ENCODE measurements at regions not wholly inside any gene's neighbourhood (a gene's known extent, or its start where the extent isn't known, plus 50 kb on each side); places are given as distances from the start of the nearest gene placed in this dataset.

GRCh38 chr13:24083141-24083540, 77.4 kb upstream of the SPATA13 start:
- H3K27ac ChIP-seq, result peak overlapping the region; percentile 48 to 83
- WGBS, 10 experiments, result 17 to 100% (median 55%) methylated on average over 1 to 4 of the region's 5 CpGs
- ATAC-seq (replicated peaks in 6 of 8), result no peak
- in situ Hi-C loops (cut with MboI; ENCODE audit: low pct_unique_long_range_greater_than_20kb in 2 of 9, low sequenced_read_pairs in 9 of 9, unreplicated experiment in 9 of 9), result no loop called here
- H3K4me1 ChIP-seq (replicated peaks in 1 of 2), result peaks cover 34 to 65% of the 10 kb centered on the region in 2 donors
- no peak overlapping the region for H3K4me3 ChIP-seq

GRCh38 chr13:24083722-24084421, 76.6 kb upstream of the SPATA13 start:
- Histone ChIP-seq H3K4me3 (peak overlapping the region; percentile 13 to 22 (median 17)), H3K4me1 (replicated peaks in 1 of 2) (peaks cover 34 to 65% of the 10 kb centered on the region in 2 donors), H3K27ac (peak overlapping the region; percentile 48 to 83)
- 3 to 80% (median 10%) methylated on average over 1 to 11 of the region's 15 CpGs; no CpG with 5 or more reads in 1 of the 10 experiments for WGBS, 10 experiments
- in situ Hi-C loops (cut with MboI; ENCODE audit: low pct_unique_long_range_greater_than_20kb in 2 of 9, low sequenced_read_pairs in 9 of 9, unreplicated experiment in 9 of 9), result no loop called here
- ATAC-seq (replicated peaks in 6 of 8), result peak; percentile 62 to 88 (median 74)

GRCh38 chr13:24085662-24086061, 74.9 kb upstream of the SPATA13 start:
- no peak overlapping the region for H3K27ac ChIP-seq
- H3K4me3 ChIP-seq, result no peak overlapping the region
- ATAC-seq (replicated peaks in 6 of 8), result peak in 1 of 8 experiments; percentile 12
- H3K4me1 ChIP-seq (replicated peaks in 1 of 2), result peaks cover 34 to 59% of the 10 kb centered on the region in 2 donors
- in situ Hi-C loops (cut with MboI; ENCODE audit: low pct_unique_long_range_greater_than_20kb in 2 of 9, low sequenced_read_pairs in 9 of 9, unreplicated experiment in 9 of 9), result no loop called here
- 70 to 100% (median 78%) methylated on average over 1 to 4 of the region's 4 CpGs; no CpG with 5 or more reads in 4 of the 10 experiments for WGBS, 10 experiments

DNA sequence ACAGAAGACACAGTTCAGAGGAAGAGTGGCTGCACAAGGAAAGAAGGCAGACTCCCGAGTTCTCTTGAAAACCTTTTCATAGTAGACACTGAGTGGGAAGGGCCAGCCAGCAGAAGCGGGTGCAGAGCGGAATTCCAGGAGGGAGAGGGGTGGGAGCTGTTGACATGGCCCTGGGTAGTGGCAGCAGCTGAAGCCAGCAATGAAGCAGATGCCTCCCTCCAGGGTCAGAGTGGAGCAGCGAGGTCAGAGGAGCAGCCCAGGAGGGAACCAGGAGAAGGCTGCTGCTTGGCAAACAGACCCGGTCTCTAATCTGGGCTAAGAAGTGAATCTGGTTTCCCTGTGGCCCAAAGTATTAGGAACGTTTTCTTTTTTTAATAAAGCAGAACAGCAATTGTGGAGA, 73.9 kb upstream of the SPATA13 start:
- no peak overlapping the region for H3K4me3 ChIP-seq
- in situ Hi-C loops (cut with MboI; ENCODE audit: low pct_unique_long_range_greater_than_20kb in 2 of 9, low sequenced_read_pairs in 9 of 9, unreplicated experiment in 9 of 9), result no loop called here
- H3K27ac ChIP-seq, result peak overlapping the region in 1 of 2 donors; percentile 52
- H3K4me1 ChIP-seq (replicated peaks in 1 of 2), result peaks cover 30 to 58% of the 10 kb centered on the region in 2 donors
- ATAC-seq (replicated peaks in 6 of 8), result peak in 5 of 8 experiments; percentile 13 to 45 (median 42)
- WGBS, 10 experiments, result 45 to 87% (median 60%) methylated on average over 1 to 4 of the region's 6 CpGs; no CpG with 5 or more reads in 3 of the 10 experiments

- in situ Hi-C loops (cut with MboI; ENCODE audit: low pct_unique_long_range_greater_than_20kb in 2 of 9, low sequenced_read_pairs in 9 of 9, unreplicated experiment in 9 of 9), result no loop called here
- 39 to 100% (median 83%) methylated on average over 1 to 6 of the region's 7 CpGs; no CpG with 5 or more reads in 3 of the 10 experiments for WGBS, 10 experiments
- Histone ChIP-seq H3K4me1 (replicated peaks in 1 of 2) (peaks cover 29 to 64% of the 10 kb centered on the region in 2 donors), H3K4me3 (no peak overlapping the region), H3K27ac (no peak overlapping the region)
- peak in 3 of 8 experiments; percentile 20 to 51 (median 30) for ATAC-seq (replicated peaks in 6 of 8)
Measured at GRCh38 chr13:24087605-24088225, 72.8 kb upstream of the SPATA13 start.

GRCh38 chr13:24090049-24090448, 70.5 kb upstream of the SPATA13 start:
- WGBS, 10 experiments, result 90 to 100% (median 100%) methylated on average over 1 of the region's 1 CpG; no CpG with 5 or more reads in 7 of the 10 experiments
- in situ Hi-C loops (cut with MboI; ENCODE audit: low pct_unique_long_range_greater_than_20kb in 2 of 9, low sequenced_read_pairs in 9 of 9, unreplicated experiment in 9 of 9), result no loop called here
- H3K4me1 ChIP-seq (replicated peaks in 1 of 2), result peaks cover 28 to 59% of the 10 kb centered on the region in 2 donors
- no peak for ATAC-seq (replicated peaks in 6 of 8)
- no peak overlapping the region for H3K27ac ChIP-seq
- H3K4me3 ChIP-seq, result no peak overlapping the region

GRCh38 chr13:24091080-24091479, 69.4 kb upstream of the SPATA13 start:
- ATAC-seq (replicated peaks in 6 of 8), result peak in 2 of 8 experiments; percentile 54 to 69
- Histone ChIP-seq H3K27ac (no peak overlapping the region), H3K4me3 (no peak overlapping the region), H3K4me1 (replicated peaks in 1 of 2) (peaks cover 27 to 51% of the 10 kb centered on the region in 2 donors)
- in situ Hi-C loops (cut with MboI; ENCODE audit: low pct_unique_long_range_greater_than_20kb in 2 of 9, low sequenced_read_pairs in 9 of 9, unreplicated experiment in 9 of 9), result no loop called here
- 57 to 87% (median 73%) methylated on average over 1 to 3 of the region's 4 CpGs; no CpG with 5 or more reads in 3 of the 10 experiments for WGBS, 10 experiments

GRCh38 chr13:24092108-24092507, 68.4 kb upstream of the SPATA13 start:
- WGBS, 10 experiments, result 50 to 100% (median 100%) methylated on average over 1 of the region's 1 CpG; no CpG with 5 or more reads in 1 of the 10 experiments
- in situ Hi-C loops (cut with MboI; ENCODE audit: low pct_unique_long_range_greater_than_20kb in 2 of 9, low sequenced_read_pairs in 9 of 9, unreplicated experiment in 9 of 9), result no loop called here
- Histone ChIP-seq H3K4me1 (replicated peaks in 1 of 2) (peaks cover 20 to 41% of the 10 kb centered on the region in 2 donors), H3K27ac (no peak overlapping the region), H3K4me3 (no peak overlapping the region)
- ATAC-seq (replicated peaks in 6 of 8), result no peak

- 0 to 83% (median 32%) methylated on average over 1 to 3 of the region's 3 CpGs; no CpG with 5 or more reads in 2 of the 10 experiments for WGBS, 10 experiments
- in situ Hi-C loops (cut with MboI; ENCODE audit: low pct_unique_long_range_greater_than_20kb in 2 of 9, low sequenced_read_pairs in 9 of 9, unreplicated experiment in 9 of 9), result no loop called here
- Histone ChIP-seq H3K4me3 (no peak overlapping the region), H3K27ac (no peak overlapping the region), H3K4me1 (replicated peaks in 1 of 2) (peaks cover 17 to 31% of the 10 kb centered on the region in 2 donors)
- ATAC-seq (replicated peaks in 6 of 8), result peak in 3 of 8 experiments; percentile 25 to 63 (median 44)
Measured at GRCh38 chr13:24093047-24093446, 67.5 kb upstream of the SPATA13 start.

DNA sequence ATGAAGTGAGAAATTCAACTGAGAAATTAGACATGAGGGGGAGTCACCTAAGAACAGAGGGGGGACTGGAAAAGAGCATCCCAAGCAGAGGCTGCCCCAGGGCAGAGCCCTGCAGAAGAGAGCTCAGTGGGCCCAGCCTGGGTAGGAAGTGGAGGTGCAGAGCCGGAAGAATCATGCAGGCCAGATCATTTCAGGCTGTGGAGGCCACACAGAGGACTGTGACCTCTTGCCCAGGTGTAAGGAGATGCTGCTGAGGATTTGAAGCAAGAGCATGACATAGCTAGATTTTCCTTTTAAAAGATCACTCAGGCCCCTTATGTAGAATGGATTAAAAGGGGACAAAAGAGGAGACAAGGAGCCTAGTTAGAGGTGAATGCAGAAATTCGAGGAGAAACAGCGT, 63.9 kb upstream of the SPATA13 start:
- no peak for ATAC-seq (replicated peaks in 6 of 8)
- H3K27ac ChIP-seq, result no peak overlapping the region
- H3K4me1 ChIP-seq (replicated peaks in 1 of 2), result peaks cover 33 to 37% of the 10 kb centered on the region in 2 donors
- in situ Hi-C loops (cut with MboI; ENCODE audit: low pct_unique_long_range_greater_than_20kb in 2 of 9, low sequenced_read_pairs in 9 of 9, unreplicated experiment in 9 of 9), result no loop called here
- no peak overlapping the region for H3K4me3 ChIP-seq
- 68 to 100% (median 83%) methylated on average over 1 to 3 of the region's 3 CpGs; no CpG with 5 or more reads in 3 of the 10 experiments for WGBS, 10 experiments

DNA sequence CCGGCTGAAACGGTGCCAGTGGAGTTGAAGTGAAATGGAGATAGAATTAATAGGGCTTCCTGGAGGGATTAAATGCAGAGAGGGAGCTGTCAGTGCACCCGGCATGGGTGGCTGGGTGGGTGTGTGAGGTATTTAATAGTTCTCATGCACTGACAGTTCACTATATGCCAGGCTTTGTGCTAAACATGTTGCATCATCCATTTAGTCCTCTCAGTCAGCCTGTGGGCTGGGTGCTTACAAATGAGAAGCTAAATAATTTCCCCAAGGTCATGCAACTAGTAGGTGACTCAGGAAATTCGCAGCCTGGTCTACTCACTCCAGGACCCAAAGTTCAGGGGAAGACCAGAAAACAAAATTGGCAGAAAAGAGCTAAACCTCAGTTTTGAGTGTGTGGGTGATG, 63.5 kb upstream of the SPATA13 start:
- in situ Hi-C loops (cut with MboI; ENCODE audit: low pct_unique_long_range_greater_than_20kb in 2 of 9, low sequenced_read_pairs in 9 of 9, unreplicated experiment in 9 of 9), result no loop called here
- Histone ChIP-seq H3K4me3 (no peak overlapping the region), H3K4me1 (replicated peaks in 1 of 2) (peaks cover 32 to 33% of the 10 kb centered on the region in 2 donors), H3K27ac (no peak overlapping the region)
- peak in 6 of 8 experiments; percentile 18 to 92 (median 58) for ATAC-seq (replicated peaks in 6 of 8)
- 40 to 100% (median 57%) methylated on average over 1 to 4 of the region's 4 CpGs; no CpG with 5 or more reads in 3 of the 10 experiments for whole genome bisulfite sequencing, 10 experiments

- in situ Hi-C loops (cut with MboI; ENCODE audit: low pct_unique_long_range_greater_than_20kb in 2 of 9, low sequenced_read_pairs in 9 of 9, unreplicated experiment in 9 of 9), result no loop called here
- no peak for ATAC-seq (replicated peaks in 6 of 8)
- Histone ChIP-seq H3K27ac (no peak overlapping the region), H3K4me3 (no peak overlapping the region), H3K4me1 (replicated peaks in 1 of 2) (peaks cover 26 to 31% of the 10 kb centered on the region in 2 donors)
- 40 to 91% (median 68%) methylated on average over 1 to 6 of the region's 6 CpGs; no CpG with 5 or more reads in 1 of the 10 experiments for WGBS, 10 experiments
Measured at GRCh38 chr13:24097667-24098066, 62.9 kb upstream of the SPATA13 start.

DNA sequence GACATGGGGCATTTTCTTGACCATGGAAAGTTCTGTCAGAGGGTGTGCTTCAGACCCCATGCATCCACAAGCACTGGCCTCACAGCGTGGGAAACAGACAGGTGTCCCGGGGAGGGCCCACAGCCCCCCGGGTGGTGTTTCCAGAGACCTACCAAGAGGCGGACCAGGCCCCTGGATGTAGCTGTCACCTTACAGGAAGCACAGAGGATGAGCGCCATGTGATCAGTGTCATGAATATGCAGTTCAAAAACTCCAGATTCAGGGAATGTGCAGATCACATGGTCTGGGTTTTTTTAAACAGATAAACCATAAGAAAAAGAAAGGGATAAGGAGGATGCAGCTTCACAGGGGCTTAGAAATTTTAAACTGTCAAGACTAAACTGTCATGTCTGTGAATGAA, 61.0 kb upstream of the SPATA13 start:
- Histone ChIP-seq H3K4me3 (no peak overlapping the region), H3K4me1 (replicated peaks in 1 of 2) (peaks cover 21 to 31% of the 10 kb centered on the region in 2 donors), H3K27ac (no peak overlapping the region)
- 63 to 100% (median 93%) methylated on average over 1 to 4 of the region's 5 CpGs; no CpG with 5 or more reads in 4 of the 10 experiments for WGBS, 10 experiments
- peak in 6 of 8 experiments; percentile 36 to 84 (median 78) for ATAC-seq (replicated peaks in 6 of 8)
- in situ Hi-C loops (cut with MboI; ENCODE audit: low pct_unique_long_range_greater_than_20kb in 2 of 9, low sequenced_read_pairs in 9 of 9, unreplicated experiment in 9 of 9), result no loop called here

Data from motor neuron (in vitro differentiated cells).